IMR-90 (cell line): ENCODE measurements at regions not wholly inside any gene's neighbourhood (a gene's known extent, or its start where the extent isn't known, plus 50 kb on each side); places are given as distances from the start of the nearest gene placed in this dataset.
"Not testable (repeated sequence)": the region's sequence is repeated elsewhere in the genome, so short reads cannot be mapped to it uniquely, and the experiment has no call there.

Experiments
- ATAC-seq: fragments of 200-7000 bp; cut with Tn5 transposase; 2 replicates; pipeline ENCODE4 v1.9.1; 2020; ENCODE audit warnings: low read depth, mild to moderate bottlenecking, moderate library complexity
- BruUV-seq: library from RNA; stranded (reverse); fragments of 400-500 nt; replicated peaks from 2 replicates; lab custom pipeline; 2021; lab: Mats Ljungman, UMichigan
- CTCF ChIA-PET: fragments of 300-600 bp; formaldehyde crosslinking; extraction: SDS; loops from one replicate; lab custom pipeline; 2021; ENCODE audit warnings: antibody characterized with exemption; lab: Yijun Ruan, JAX
- POLR2A ChIA-PET: fragments of 300-600 bp; sonication (Branson Sonifier 250); formaldehyde crosslinking; loops from one replicate; lab custom pipeline; 2022; ENCODE audit warnings: antibody characterized with exemption; ENCODE audit not compliant: unreplicated experiment; lab: Charles Lee
- DNase-seq: peaks from one replicate; pipeline ENCODE4 v3.0.0; 2013
- H2AFZ ChIP-seq: replicated peaks from 2 replicates; pipeline ENCODE3; 2013; ENCODE audit warnings: low read length, mild to moderate bottlenecking; ENCODE audit not compliant: poor library complexity
- H2AK5ac ChIP-seq: 2 replicates; pipeline ENCODE4 v1.6.1; 2013; ENCODE audit warnings: low read depth, low read length, inconsistent platforms
- H2AK9ac ChIP-seq: replicated peaks from 2 replicates; pipeline ENCODE3; 2013; ENCODE audit warnings: mild to moderate bottlenecking, low read depth, low read length, moderate library complexity; ENCODE audit not compliant: poor library complexity
- H2BK120ac ChIP-seq: 2 replicates; pipeline ENCODE4 v1.6.1; 2013; ENCODE audit warnings: low read depth, low read length, inconsistent platforms
- H2BK15ac ChIP-seq: 3 replicates; pipeline ENCODE4 v1.6.1; 2013; ENCODE audit warnings: low read depth, low read length, inconsistent platforms
- H2BK20ac ChIP-seq: 2 replicates; pipeline ENCODE4 v1.6.1; 2013; ENCODE audit warnings: low read depth, mild to moderate bottlenecking, inconsistent platforms, low read length, moderate library complexity
- H2BK5ac ChIP-seq: 2 replicates; pipeline ENCODE4 v1.6.1; 2013; ENCODE audit warnings: mild to moderate bottlenecking, low read depth, low read length, inconsistent platforms; ENCODE audit not compliant: poor library complexity, severe bottlenecking
- H3K14ac ChIP-seq: replicated peaks from 2 replicates; pipeline ENCODE4 v1.6.1; 2013; ENCODE audit warnings: low read depth, low read length, inconsistent platforms
- H3K18ac ChIP-seq: 2 replicates; pipeline ENCODE4 v1.6.1; 2013; ENCODE audit warnings: low read depth, low read length, control low read depth
- H3K23ac ChIP-seq: 2 replicates; pipeline ENCODE4 v1.6.1; 2013; ENCODE audit warnings: low read depth, low read length, inconsistent platforms
- H3K27ac ChIP-seq: 2 replicates; pipeline ENCODE4 v1.5.1; 2013; ENCODE audit warnings: mild to moderate bottlenecking, control low read depth, low read length; ENCODE audit not compliant: insufficient read depth
- H3K27me3 ChIP-seq: 2 replicates; pipeline ENCODE4 v1.6.1; 2013; ENCODE audit warnings: low read length; ENCODE audit not compliant: control insufficient read depth, insufficient read depth
- H3K36me3 ChIP-seq: 2 replicates; pipeline ENCODE4 v1.6.1; 2013; ENCODE audit warnings: low read length, mixed read lengths; ENCODE audit not compliant: control insufficient read depth, insufficient read depth
- H3K4ac ChIP-seq: 2 replicates; pipeline ENCODE4 v1.6.1; 2013; ENCODE audit warnings: low read depth, low read length, inconsistent platforms
- H3K4me1 ChIP-seq: 2 replicates; pipeline ENCODE4 v1.6.1; 2013; ENCODE audit warnings: low read length, mixed read lengths; ENCODE audit not compliant: control insufficient read depth, insufficient read depth
- H3K4me2 ChIP-seq: 2 replicates; pipeline ENCODE4 v1.6.1; 2013; ENCODE audit warnings: low read depth, mild to moderate bottlenecking, control low read depth, low read length, moderate library complexity
- H3K4me3 ChIP-seq: 2 replicates; pipeline ENCODE4 v1.5.1; 2013; ENCODE audit warnings: low read depth, mild to moderate bottlenecking, control low read depth, low read length, moderate library complexity; ENCODE audit not compliant: insufficient read depth
- H3K56ac ChIP-seq: 2 replicates; pipeline ENCODE4 v1.6.1; 2013; ENCODE audit warnings: low read length, inconsistent platforms; ENCODE audit not compliant: insufficient read depth; ENCODE audit errors: extremely low read depth
- H3K79me1 ChIP-seq, 2 experiments: 2 replicates each; pipeline ENCODE4 v1.6.1; 2013; ENCODE audit warnings: low read length in 2 of 2, inconsistent platforms in 1 of 2, low read depth in 1 of 2
- H3K9ac ChIP-seq: 2 replicates; pipeline ENCODE4 v1.6.1; 2013; ENCODE audit warnings: low read depth, low read length, control low read depth
- H3K9me1 ChIP-seq: 2 replicates; pipeline ENCODE4 v1.6.1; 2013; ENCODE audit warnings: low read length, inconsistent platforms; ENCODE audit not compliant: insufficient read depth
- H3K9me3 ChIP-seq: 2 replicates; pipeline ENCODE4 v1.6.1; 2013; ENCODE audit warnings: low read length; ENCODE audit not compliant: control insufficient read depth, insufficient read depth
- H4K20me1 ChIP-seq: 2 replicates; pipeline ENCODE4 v1.6.1; 2013; ENCODE audit warnings: low read length, inconsistent platforms; ENCODE audit not compliant: insufficient read depth
- H4K5ac ChIP-seq: 2 replicates; pipeline ENCODE4 v1.6.1; 2013; ENCODE audit warnings: mild to moderate bottlenecking, low read depth, low read length, control low read depth
- H4K8ac ChIP-seq, 2 experiments: 2 replicates each; pipeline ENCODE4 v1.6.1; 2013; ENCODE audit warnings: low read depth in 2 of 2, low read length in 2 of 2, control low read depth in 1 of 2, inconsistent platforms in 1 of 2
- H4K91ac ChIP-seq: 2 replicates; pipeline ENCODE4 v1.6.1; 2013; ENCODE audit warnings: low read depth, low read length, inconsistent platforms; ENCODE audit not compliant: insufficient read depth
- FOS ChIP-seq: fragments of 150-350 bp; IDR thresholded peaks from 2 replicates; pipeline ENCODE4 v1.6.1; 2016; ENCODE audit warnings: low read depth, low read length
- WGBS, 2 experiments: methylation state at CpG; one replicate each; pipeline versions ENCODE4 v1.1.5 to v1.1.7; 2013; ENCODE audit warnings: missing lambda C conversion rate in 2 of 2; ENCODE audit not compliant: insufficient read length in 1 of 2; ENCODE audit errors: extremely low coverage in 2 of 2; 5-methylcytosine and 5-hydroxymethylcytosine counted together
- dilution Hi-C: fragments of 300-500 bp; cut with HindIII; formaldehyde crosslinking; loops from one replicate; pipeline ENCODE4 v1.14.3; 2018; ENCODE audit warnings: low sequenced_read_pairs; ENCODE audit not compliant: unreplicated experiment
- in situ Hi-C: fragments of 300-500 bp; cut with MboI; formaldehyde crosslinking; loops from 3 replicates; pipeline ENCODE4 v1.14.3; 2019; ENCODE audit warnings: low sequenced_read_pairs, inconsistent platforms, mixed read lengths
- intact Hi-C: fragments of 100-400 bp; cut with micrococcal nuclease; formaldehyde crosslinking; loops from 2 replicates; pipeline ENCODE4 v1.10.0; 2022

GRCh38 chrX:7987160-7988012 lies 60.2 kb upstream of the PNPLA4 start (continued):
- no peak for TF ChIP-seq FOS

- H3K4me2 ChIP-seq, H3K56ac ChIP-seq, H3K79me1 ChIP-seq, H3K14ac ChIP-seq, in situ Hi-C loops, H2BK120ac ChIP-seq, H3K36me3 ChIP-seq, H4K5ac ChIP-seq, H3K27ac ChIP-seq, POLR2A ChIA-PET, H3K18ac ChIP-seq, H3K4me1 ChIP-seq, H3K4me3 ChIP-seq, H2AFZ ChIP-seq, H2AK9ac ChIP-seq, dilution Hi-C loops, H3K9me1 ChIP-seq, H2AK5ac ChIP-seq, DNase-seq, ATAC-seq, H3K23ac ChIP-seq, H4K91ac ChIP-seq, H4K8ac ChIP-seq, H3K9ac ChIP-seq, CTCF ChIA-PET, H2BK15ac ChIP-seq, H2BK5ac ChIP-seq, H3K27me3 ChIP-seq, H2BK20ac ChIP-seq, BruUV-seq, H4K20me1 ChIP-seq, H3K9me3 ChIP-seq, H3K4ac ChIP-seq: not testable (repeated sequence)
- WGBS, 2 experiments, result no CpG with 5 or more reads among the region's 9 CpGs
- intact Hi-C loops, result loop anchor here (1.0 kb wide), 1 partner anchor 34 kb away; no protein-coding TSS in a partner anchor
Measured at GRCh38 chrX:7986738-7987137, 59.5 kb upstream of the PNPLA4 start.
